Posterior vena cava (tissue), 2 donors: ENCODE measurements at regions not wholly inside any gene's neighbourhood (a gene's known extent, or its start where the extent isn't known, plus 50 kb on each side); places are given as distances from the start of the nearest gene placed in this dataset.
"Not testable (repeated sequence)": the region's sequence is repeated elsewhere in the genome, so short reads cannot be mapped to it uniquely, and the experiment has no call there.

ENCODE experiments used
- DNase-seq: peaks from one replicate; pipeline ENCODE4 v3.0.0-alpha.2; 2020; ENCODE audit warnings: low spot score
- intact Hi-C, 2 donors: fragments of 100-400 bp; cut with DNase I; formaldehyde crosslinking; loops; one replicate each; pipeline versions ENCODE4 v1.14.1 to v1.14.2; 2022 to 2023
- donor health status: DM: yes; HTN: yes; CAD: no.
- donor health status: DM: yes; HTN: yes; CAD: no.

DNA sequence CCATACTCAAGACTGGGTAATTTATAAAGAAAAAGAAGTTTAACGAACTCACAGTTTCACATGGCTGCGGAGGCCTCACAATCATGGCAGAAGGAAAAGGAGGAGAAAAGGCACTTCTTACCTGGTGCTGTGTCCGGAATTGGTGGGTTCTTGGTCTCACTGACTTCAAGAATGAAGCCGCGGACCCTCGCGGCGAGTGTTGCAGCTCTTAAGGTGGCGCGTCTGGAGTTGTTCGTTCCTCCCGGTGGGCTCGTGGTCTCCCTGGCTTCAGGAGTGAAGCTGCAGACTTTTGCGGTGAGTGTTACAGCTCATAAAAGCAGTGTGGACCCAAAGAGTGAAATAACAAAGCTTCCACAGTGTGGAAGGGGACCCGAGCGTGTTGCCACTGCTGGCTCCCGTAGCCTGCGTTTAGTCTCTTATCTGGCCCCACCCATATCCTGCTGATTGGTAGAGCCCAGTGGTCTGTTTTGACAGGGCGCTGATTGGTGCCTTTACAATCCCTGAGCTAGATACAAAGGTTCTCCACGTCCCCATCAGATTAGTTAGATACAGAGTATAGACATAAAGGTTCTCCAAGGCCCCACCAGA, 846.0 kb downstream of the CDH18 start:
- intact Hi-C loops, DNase-seq: not testable (repeated sequence)

DNA sequence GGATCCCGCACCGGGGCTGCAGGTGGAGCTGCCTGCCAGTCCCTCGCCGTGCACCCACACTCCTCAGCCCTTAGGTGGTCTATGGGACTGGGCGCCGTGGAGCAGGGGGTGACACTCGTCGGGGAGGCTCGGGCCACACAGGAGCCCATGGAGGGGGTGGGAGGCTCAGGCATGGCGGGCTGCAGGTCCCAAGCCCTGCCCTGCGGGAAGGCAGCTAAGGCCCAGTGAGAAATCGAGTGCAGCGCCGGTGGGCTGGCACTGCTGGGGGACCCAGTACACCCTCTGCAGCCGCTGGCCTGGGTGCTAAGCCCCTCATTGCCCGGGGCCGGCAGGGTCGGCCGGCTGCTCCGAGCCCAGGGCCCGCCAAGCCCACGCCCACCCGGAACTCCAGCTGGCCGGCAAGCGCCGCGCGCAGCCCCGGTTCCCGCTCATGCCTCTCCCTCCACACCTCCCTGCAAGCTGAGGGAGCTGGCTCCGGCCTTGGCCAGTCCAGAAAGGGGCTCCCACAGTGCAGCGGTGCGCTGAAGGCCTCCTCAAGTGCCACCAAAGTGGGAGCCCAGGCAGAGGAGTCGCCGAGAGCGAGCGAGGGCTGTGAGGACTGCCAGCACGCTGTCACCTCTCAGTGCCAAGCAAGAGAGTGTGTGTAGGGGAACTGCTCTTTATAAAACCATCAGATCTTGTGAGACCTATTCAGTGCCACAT, 845.1 kb downstream of the CDH18 start:
- intact Hi-C loops, result not testable (repeated sequence)
- peak; percentile 63 for DNase-seq

DNA sequence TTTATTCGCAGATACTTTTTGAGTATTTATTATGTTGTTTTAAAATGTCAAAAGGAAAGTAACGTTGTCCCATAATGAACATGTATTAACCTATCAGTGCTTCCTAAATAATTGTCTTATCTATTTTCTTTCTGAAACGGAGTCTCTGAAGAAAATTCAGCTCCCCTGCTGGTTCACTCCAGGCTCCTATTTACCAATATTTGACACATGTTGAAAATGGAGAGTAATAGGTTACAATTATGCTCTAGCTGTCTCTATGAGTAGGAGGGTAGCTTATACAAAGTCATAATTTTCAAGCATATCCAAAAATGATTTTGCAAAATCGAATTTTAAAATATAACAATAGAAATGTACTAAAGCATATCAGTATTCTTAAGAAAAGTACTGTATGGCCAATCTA, 844.1 kb downstream of the CDH18 start:
- intact Hi-C loops, result no loop called here

DNA sequence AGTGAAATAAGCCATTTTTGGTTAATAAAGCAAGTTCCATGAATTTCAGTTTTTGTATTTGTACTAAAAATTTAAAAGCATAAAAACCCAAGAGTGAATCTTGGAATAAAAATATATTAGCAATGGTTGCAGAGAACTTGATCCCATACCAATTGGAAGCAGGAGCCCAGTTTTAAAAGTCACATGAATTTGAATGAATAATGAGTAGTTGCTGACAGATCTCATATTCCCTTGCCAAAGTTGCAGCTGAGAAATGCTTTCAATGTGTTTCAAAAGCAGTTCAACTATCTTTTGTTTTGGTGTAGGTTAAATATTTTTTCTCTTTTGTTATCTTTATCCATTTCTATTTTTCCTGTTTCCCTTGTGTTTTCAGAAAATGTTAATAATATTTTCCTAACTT, 818.6 kb downstream of the CDH18 start:
- DNase-seq, result no peak
- intact Hi-C loops, result no loop called here

More for the DNA sequence above, 844.1 kb downstream of the CDH18 start:
- DNase-seq, result no peak

- intact Hi-C loops, result no loop called here
- DNase-seq, result no peak
These were observed 815.0 kb downstream of the CDH18 start for GRCh38 chr5:19172926-19173470.

GRCh38 chr5:19175776-19176570, 812.0 kb downstream of the CDH18 start:
- no peak for DNase-seq
- intact Hi-C loops, result no loop called here

- intact Hi-C loops, result no loop called here
- no peak for DNase-seq
These were observed 808.4 kb downstream of the CDH18 start for GRCh38 chr5:19179571-19179970.

GRCh38 chr5:19189176-19189575, 798.8 kb downstream of the CDH18 start:
- intact Hi-C loops, result no loop called here
- no peak for DNase-seq

DNA sequence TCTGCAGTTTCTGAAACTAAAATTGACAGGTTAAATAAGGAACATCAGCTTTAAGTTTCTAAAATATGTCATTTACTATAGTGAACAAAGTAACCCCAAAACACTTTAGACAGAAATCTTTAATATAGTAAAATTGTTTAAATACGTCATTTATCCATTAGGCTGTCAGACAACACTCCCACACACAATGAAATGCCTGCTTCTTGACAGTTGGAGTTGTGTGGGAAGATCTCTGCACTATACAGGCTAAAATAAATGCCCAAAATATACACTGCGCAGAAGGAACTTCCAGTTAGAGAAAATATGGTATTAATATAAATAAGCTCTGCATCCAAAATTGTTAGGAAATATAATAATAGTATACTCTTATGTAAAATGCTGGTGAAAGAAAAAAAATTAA, 794.4 kb downstream of the CDH18 start:
- intact Hi-C loops, result no loop called here
- DNase-seq, result no peak

GRCh38 chr5:19196631-19197030, 791.4 kb downstream of the CDH18 start:
- intact Hi-C loops, result no loop called here

DNA sequence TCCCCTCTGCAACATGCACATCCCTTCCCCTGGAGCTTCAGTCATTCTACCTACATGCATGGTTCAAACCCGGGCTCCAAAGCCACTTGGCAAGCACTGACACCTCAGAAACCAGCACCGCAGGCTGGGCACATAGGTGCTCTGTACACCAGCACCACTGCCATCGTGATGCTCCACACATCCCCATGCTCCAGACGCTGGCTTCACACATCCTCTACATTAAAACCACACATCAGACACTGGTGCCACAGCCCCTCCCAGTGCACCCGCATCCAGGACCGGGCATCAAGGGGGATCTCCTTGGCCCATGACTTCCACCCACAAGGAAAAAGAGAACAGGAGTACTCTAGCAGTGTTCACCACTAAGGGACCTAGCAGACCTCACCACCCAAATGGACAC, 787.7 kb downstream of the CDH18 start:
- DNase-seq, result no peak
- intact Hi-C loops, result no loop called here

More at GRCh38 chr5:19196631-19197030, 791.4 kb downstream of the CDH18 start:
- DNase-seq, result no peak

GRCh38 chr5:19208397-19208796, 779.6 kb downstream of the CDH18 start:
- intact Hi-C loops, result no loop called here
- DNase-seq, result no peak

- intact Hi-C loops, result no loop called here
- DNase-seq, result no peak
These were observed 777.1 kb downstream of the CDH18 start for GRCh38 chr5:19210886-19211285.

DNA sequence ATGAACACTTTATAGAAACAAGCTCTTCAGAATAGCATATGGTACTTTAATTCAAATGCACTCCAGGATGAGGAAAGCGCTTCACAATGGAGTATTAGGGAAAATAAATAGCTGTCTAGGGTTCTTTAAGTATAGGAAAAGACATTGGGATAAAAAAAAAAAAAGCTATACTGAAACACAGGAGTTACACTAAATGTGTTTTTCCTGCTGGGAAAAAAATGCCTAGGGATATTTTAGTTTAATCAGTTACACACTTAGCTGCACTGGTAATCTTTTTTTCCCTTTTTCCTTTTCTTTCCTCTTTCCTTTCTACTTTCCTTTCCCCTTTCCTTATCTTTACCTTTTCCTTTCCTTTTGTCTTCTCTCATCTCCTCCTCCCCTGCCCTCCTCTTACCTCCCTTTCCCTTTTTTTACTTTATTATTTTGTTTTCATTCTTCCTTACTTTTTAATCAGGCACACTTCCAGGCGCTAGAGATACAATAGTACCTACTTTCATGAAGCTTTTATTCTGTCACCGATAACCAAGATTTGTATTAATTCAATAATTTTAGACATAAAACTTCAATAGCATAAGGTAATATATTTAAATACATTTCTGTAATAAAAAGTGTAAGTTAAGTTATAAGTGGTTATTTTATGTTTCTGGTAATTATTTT, 758.7 kb downstream of the CDH18 start:
- no peak for DNase-seq
- intact Hi-C loops, result no loop called here

DNA sequence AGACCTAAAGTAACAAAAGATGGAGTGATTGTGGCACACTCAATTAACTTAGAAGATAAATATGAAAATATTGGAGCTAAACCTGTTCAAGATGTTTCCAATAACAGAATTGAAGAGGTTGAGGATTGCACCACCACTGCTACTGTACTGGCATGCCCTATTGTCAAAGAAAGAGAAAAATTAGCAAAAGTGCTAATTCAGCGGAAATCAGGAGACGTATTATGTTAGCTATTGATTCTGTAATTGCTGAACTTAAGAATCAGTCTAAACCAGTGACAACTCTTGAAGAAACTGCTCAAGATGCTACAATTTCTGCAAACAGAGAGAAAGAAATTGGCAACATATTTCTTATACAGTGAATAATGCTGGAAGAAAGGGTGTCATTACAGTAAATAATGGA, 754.4 kb downstream of the CDH18 start:
- no peak for DNase-seq
- intact Hi-C loops, result no loop called here

- intact Hi-C loops, result no loop called here
- no peak for DNase-seq
These were observed 752.9 kb downstream of the CDH18 start for GRCh38 chr5:19235101-19235584.

GRCh38 chr5:19240170-19240569, 747.8 kb downstream of the CDH18 start:
- no peak for DNase-seq

DNA sequence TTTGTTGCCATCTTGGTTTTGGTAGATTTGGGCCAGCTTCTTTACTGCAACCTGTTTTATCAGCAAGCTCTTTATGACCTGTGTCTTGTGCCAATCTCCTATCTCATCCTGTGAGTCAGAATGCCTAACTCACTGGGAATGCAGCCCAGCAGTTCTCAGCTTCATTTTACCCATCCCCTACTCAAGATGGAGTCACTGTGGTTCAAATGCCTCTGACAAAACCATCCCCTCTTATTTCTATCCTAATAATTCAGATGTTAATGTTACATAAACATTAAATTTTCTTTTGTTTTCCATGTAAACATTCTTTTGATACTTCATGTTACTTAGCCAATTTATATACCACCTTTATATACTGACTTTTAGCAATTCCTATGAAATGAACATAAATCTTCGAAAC, 746.3 kb downstream of the CDH18 start:
- intact Hi-C loops, result no loop called here
- no peak for DNase-seq

More at GRCh38 chr5:19240170-19240569, 747.8 kb downstream of the CDH18 start:
- intact Hi-C loops, result no loop called here

DNA sequence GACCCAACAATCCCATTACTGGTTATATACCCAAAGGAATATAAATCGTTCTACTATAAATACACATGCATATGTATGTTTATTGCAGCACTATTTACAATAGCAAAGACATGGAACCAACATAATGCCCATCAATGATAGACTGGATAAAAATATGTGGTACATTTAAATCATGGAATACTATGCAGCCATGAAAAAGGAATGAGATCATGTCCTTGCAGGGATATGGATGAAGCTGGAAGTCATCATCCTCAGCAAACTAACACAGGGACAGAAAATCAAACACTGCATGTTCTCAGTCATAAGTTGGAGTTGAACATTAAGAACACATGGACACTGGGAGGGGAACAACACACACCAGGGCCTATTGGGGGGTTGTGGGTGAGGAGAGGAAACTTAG, 741.8 kb downstream of the CDH18 start:
- intact Hi-C loops, DNase-seq: not testable (repeated sequence)

DNA sequence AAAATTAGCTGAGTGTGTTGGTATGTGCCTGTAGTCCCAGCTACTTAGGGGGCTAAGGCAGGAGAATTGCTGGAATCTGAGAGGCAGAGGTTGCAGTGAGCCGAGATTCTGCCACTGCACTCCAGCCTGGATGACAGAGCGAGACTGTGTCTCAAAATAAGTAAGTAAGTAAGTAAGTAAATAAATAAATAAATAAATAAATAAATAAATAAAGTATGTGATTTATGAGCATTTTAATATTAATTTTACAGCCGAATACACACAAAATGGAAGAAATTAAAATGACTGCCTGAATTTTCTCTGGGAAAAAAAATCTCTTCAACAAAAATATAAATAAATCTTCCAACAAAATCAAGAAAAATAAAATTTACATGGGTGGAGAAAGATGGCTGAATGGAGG, 740.7 kb downstream of the CDH18 start:
- DNase-seq, result no peak
- intact Hi-C loops, result no loop called here
